HCT116 (cell line): ENCODE measurements at regions not wholly inside any gene's neighbourhood (a gene's known extent, or its start where the extent isn't known, plus 50 kb on each side); places are given as distances from the start of the nearest gene placed in this dataset.

Experiments used
- CTCF ChIP-seq, 3 experiments: fragments of 200-600 bp in 1 of 3; sonication (generic) in 1 of 3; IDR thresholded peaks in 2 of 3; conservative IDR thresholded peaks in 1 of 3; 2 replicates each; pipeline ENCODE4 v1.5.1; 2012 to 2017; ENCODE audit warnings: low read depth in 2 of 3, low read length in 2 of 3, antibody characterized with exemption in 1 of 3, borderline replicate concordance in 1 of 3, control low read depth in 1 of 3, mild to moderate bottlenecking in 1 of 3, mixed read lengths in 1 of 3, mixed run types in 1 of 3, moderate library complexity in 1 of 3; ENCODE audit not compliant: insufficient read depth in 1 of 3
- POLR2A ChIP-seq: IDR thresholded peaks from 2 replicates; pipeline ENCODE4 v1.7.0; 2011; ENCODE audit warnings: borderline replicate concordance; ENCODE audit not compliant: insufficient read depth, insufficient read length; ENCODE audit errors: extremely low read depth
- POLR2AphosphoS5 ChIP-seq: IDR thresholded peaks from 2 replicates; pipeline ENCODE4 v1.6.1; 2011; ENCODE audit warnings: mild to moderate bottlenecking, low read depth, low read length, moderate library complexity
- TCF7L2 ChIP-seq: IDR thresholded peaks from 2 replicates; pipeline ENCODE4 v1.7.0; 2011; ENCODE audit warnings: borderline replicate concordance, inconsistent platforms; ENCODE audit not compliant: insufficient read depth, insufficient read length; ENCODE audit errors: extremely low read depth
- TF ChIP-seq, protein P1 (sequence below): IDR thresholded peaks from 2 replicates; pipeline ENCODE4 v1.6.1; 2012

- TF ChIP-seq CTCF (IDR thresholded peaks at IDR 0.05 in 2 of 3, conservative IDR thresholded peaks at IDR 0.05 in 1 of 3; ENCODE audit: borderline replicate concordance in 1 of 3, insufficient read depth in 1 of 3, low read depth in 2 of 3, low read length in 2 of 3) (no peak), POLR2A (no peak), POLR2AphosphoS5 (no peak), TCF7L2 (no peak)
- TF ChIP-seq, protein P1, sequence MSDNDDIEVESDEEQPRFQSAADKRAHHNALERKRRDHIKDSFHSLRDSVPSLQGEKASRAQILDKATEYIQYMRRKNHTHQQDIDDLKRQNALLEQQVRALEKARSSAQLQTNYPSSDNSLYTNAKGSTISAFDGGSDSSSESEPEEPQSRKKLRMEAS: no peak
Measured at GRCh38 chr2:236997069-236997715, 88.5 kb upstream of the COPS8 start.
